ENCODE measurements at regions not wholly inside any gene's neighbourhood (a gene's known extent, or its start where the extent isn't known, plus 50 kb on each side); places are given as distances from the start of the nearest gene placed in this dataset.

DNA sequence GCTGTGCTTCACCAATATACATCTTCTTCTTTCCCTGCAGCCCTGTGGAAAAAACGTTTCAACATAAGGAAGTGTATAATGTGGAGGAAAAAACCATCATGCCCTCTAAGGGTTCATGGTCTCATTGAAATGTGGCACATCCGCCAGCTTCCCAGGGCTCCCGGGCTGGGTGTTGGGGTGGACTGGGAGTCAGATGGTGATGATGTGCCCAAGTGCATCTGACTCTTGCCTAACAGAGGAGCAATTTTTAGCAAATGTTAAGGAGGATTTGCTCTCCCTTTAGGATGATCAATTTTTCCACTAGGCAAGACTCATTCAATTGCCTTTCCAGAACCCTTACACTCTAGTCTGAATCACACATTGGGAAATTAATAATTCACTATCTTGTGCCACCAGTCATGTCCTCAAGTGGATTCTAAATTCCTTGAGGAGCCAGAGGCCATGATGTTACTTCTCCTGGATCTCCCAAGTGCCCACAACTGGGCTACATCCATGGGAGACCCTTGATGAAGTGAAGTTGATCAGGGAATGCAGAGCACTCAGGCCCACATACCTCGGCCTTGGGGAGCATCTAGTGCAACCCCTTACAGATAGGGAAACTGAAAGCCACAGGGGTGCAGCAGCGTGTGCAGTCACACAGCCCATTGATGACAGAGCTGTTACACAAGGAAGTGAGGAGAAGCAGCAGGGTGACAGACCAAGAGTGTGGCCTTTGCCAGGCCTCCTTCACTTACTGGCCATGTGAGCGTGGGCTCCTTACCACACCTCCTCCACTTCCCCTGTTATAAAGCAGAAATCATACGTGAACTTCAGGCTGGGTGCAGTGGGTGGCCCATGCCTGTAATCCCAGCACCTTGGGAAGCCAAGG lies 100.0 kb upstream of the SLC44A3 start:
- H3K4me3 ChIP-seq (ENCODE audit: low read depth, low read length), result no peak overlapping the region
- DNase-seq (ENCODE audit: low read depth), result no peak
- TF ChIP-seq, protein P1, sequence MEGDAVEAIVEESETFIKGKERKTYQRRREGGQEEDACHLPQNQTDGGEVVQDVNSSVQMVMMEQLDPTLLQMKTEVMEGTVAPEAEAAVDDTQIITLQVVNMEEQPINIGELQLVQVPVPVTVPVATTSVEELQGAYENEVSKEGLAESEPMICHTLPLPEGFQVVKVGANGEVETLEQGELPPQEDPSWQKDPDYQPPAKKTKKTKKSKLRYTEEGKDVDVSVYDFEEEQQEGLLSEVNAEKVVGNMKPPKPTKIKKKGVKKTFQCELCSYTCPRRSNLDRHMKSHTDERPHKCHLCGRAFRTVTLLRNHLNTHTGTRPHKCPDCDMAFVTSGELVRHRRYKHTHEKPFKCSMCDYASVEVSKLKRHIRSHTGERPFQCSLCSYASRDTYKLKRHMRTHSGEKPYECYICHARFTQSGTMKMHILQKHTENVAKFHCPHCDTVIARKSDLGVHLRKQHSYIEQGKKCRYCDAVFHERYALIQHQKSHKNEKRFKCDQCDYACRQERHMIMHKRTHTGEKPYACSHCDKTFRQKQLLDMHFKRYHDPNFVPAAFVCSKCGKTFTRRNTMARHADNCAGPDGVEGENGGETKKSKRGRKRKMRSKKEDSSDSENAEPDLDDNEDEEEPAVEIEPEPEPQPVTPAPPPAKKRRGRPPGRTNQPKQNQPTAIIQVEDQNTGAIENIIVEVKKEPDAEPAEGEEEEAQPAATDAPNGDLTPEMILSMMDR (IDR thresholded peaks at IDR 0.05; ENCODE audit: insufficient read depth, low read length), result no peak

DNA sequence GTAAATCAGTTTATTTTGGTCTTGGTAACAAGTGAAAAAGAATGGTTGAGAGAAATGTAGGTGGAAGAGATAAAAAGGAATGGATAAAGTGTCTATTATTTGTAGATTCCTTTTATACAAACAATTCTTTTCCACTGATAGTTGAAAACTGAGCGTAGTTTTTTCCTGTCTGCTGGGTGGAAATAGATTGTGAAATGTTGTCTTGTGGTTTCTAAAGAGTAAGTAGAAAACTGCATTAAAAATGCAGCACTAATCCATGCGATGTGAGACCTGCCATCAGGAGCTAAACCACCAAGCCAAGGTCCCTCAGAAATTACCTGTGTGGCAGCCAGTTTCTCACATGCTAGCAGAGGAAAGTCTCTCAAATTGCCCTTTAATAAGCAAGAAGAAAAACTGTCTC lies 103.2 kb upstream of the SLC44A3 start:
- DNase-seq (ENCODE audit: low read depth), result no peak
- TF ChIP-seq, protein P1 (IDR thresholded peaks at IDR 0.05; ENCODE audit: insufficient read depth, low read length), result no peak

DNA sequence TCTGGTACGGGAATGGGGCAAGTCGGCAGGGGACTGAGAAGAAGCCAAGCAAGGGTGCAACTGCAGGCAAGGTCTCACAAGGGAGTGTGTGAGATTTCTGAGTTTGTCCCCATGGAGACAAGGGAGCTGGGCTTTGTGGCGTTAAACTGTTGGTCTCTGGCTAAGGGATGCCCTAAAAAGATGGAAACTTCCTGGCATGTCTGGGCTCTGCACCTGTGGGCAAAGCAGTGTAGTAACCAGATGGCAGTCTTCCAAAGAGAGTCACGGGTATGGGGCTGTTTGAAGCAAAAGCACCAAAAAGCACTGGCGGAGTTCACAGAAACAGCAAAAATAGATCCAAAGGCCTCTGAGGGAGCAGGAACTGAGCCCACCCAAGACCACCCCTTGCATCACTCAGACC lies 104.8 kb upstream of the SLC44A3 start:
- DNase-seq (ENCODE audit: low read depth), result no peak
- H3K4me3 ChIP-seq (ENCODE audit: low read depth, low read length), result no peak overlapping the region
- TF ChIP-seq, protein P1 (IDR thresholded peaks at IDR 0.05; ENCODE audit: insufficient read depth, low read length), result no peak

More for the DNA sequence above, 103.2 kb upstream of the SLC44A3 start:
- H3K4me3 ChIP-seq (ENCODE audit: low read depth, low read length), result no peak overlapping the region

DNA sequence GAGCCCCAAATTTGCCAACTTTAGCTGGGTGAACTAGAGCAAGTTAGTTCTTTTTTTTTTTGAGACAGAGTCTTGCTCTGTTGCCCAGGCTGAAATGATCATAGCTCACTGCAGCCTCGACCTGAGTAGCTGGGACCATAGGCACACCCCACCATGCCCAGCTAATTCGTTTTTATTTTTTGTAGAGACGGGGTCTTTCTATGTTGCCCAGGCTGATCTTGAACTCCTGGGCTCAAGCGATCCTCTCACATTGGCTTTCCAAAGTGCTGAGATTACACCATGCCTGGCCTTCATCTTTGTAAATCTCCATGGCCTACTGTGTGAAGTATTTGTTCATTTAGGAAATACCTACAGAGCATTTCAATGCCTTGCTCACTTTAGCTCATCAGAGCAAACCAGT lies 105.6 kb upstream of the SLC44A3 start:
- no peak overlapping the region for H3K4me3 ChIP-seq (ENCODE audit: low read depth, low read length)
- no peak for DNase-seq (ENCODE audit: low read depth)
- TF ChIP-seq, protein P1 (IDR thresholded peaks at IDR 0.05; ENCODE audit: insufficient read depth, low read length), result no peak

DNA sequence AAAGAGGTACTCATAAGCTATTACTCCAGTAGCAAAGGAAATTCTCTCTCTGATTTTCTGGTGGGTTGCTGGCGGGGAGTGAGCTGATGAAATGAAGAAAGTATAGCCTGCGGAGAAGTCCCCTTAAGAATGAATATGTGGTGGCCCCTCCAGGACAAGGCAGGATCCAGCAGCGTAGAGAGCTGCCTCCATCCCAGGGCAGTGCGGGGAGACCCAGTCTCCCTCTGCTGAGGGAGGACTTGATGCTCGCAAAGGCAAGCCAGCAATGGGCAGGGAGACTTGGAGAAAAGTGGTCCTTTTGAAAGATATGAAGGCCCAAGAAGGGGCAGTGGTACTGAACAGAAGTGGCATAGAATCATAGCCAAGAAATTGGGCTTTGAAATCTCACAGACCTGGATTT lies 106.0 kb upstream of the SLC44A3 start:
- DNase-seq (ENCODE audit: low read depth), result no peak
- H3K4me3 ChIP-seq (ENCODE audit: low read depth, low read length), result no peak overlapping the region
- TF ChIP-seq, protein P1 (IDR thresholded peaks at IDR 0.05; ENCODE audit: insufficient read depth, low read length), result no peak

DNA sequence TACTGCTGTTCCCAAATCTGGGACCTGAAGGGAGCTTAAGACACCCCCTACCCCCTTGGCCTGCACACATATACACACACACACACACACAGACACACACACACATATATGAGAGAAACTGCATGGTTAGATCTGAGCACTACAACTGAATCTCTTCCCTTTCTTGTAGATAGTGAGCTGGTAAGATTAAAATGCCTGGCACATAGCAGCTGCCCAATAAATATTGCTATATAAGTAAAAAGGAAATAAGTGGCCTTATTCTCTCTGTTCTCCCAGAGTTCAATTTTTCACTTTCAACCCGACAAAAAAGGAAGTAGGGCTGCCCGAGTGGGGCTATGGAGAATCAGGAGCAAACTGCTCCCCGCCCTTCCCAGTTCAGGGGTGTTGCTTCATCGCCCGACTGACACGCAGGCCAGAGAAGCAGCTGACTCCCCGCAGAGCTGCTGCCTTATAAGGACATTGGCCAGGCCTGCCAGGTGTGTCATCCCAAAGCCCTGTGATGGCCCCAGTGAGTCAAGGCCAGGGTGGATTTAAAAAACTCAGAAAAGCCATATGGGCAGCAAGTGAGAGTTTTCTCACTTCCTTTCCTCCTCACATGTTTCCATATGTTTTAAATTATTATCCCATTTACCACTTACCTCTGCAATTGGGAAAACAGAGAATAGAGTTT lies 106.5 kb upstream of the SLC44A3 start:
- TF ChIP-seq, protein P1 (IDR thresholded peaks at IDR 0.05; ENCODE audit: insufficient read depth, low read length), result no peak
- H3K4me3 ChIP-seq (ENCODE audit: low read depth, low read length), result no peak overlapping the region
- peak; percentile 94 for DNase-seq (ENCODE audit: low read depth)

Measured in fibroblast of the aortic adventitia (primary cell).